ENCODE measurements at regions not wholly inside any gene's neighbourhood (a gene's known extent, or its start where the extent isn't known, plus 50 kb on each side); places are given as distances from the start of the nearest gene placed in this dataset.
"Not testable (repeated sequence)": the region's sequence is repeated elsewhere in the genome, so short reads cannot be mapped to it uniquely, and the experiment has no call there.

DNA sequence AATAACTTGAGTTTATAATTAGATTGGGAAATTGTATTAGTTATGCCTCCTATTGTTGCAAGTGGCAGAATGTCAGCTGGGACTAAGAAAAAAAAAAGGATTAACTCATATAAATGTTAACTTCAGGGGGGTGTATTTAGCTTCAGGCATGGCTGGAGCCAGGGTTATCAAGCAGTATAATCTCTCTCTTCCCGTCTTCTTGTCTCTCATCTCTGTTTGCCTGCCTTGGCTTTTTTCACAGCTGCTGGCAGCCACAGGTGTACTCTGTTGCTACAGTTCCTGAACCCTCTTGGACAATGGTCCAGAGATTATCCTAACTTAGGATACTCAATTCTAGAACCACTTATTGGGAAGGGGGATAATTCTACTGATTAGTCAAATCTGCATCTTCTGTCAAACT is 370.7 kb upstream of the MEX3C start:
- H3K27ac ChIP-seq = no peak overlapping the region
- DNase-seq (no peak), ATAC-seq (no peak)
- H3K36me3 ChIP-seq = no peaks in the 10 kb centered on the region
- intact Hi-C loops (cut with DNase I) = no loop called here
- TF ChIP-seq CTCF (IDR thresholded peaks at IDR 0.05) = no peak
- no peaks in the 10 kb centered on the region for H3K9me3 ChIP-seq
- H3K4me1 ChIP-seq = no peaks in the 10 kb centered on the region
- H3K27me3 ChIP-seq = no peaks in the 10 kb centered on the region
- H3K4me3 ChIP-seq = no peak overlapping the region

DNA sequence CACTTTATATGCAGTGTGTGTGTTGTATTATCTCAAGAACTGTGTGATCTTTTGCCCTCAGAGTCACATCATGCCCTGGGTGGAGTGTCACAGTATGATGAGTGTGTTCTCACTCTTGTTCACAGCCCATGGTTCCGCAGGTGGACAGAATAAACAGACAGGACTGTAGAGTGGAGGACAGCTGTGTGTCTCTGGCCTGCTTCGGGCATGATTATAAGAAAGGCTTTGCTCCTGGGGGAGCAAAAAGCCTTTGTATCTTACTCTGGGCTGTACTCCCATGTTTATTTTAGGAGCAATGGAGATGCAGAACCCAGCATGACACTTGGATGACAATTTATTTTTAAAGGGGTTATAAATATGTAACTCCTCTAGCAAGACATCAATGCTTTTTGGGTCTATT is 371.7 kb upstream of the MEX3C start:
- intact Hi-C loops (cut with DNase I) = no loop called here
- Histone ChIP-seq H3K4me1 (no peaks in the 10 kb centered on the region), H3K36me3 (no peaks in the 10 kb centered on the region), H3K27ac (no peak overlapping the region), H3K4me3 (no peak overlapping the region), H3K9me3 (no peaks in the 10 kb centered on the region), H3K27me3 (no peaks in the 10 kb centered on the region)
- DNase-seq (no peak), ATAC-seq (no peak)
- TF ChIP-seq CTCF (IDR thresholded peaks at IDR 0.05) = no peak

DNA sequence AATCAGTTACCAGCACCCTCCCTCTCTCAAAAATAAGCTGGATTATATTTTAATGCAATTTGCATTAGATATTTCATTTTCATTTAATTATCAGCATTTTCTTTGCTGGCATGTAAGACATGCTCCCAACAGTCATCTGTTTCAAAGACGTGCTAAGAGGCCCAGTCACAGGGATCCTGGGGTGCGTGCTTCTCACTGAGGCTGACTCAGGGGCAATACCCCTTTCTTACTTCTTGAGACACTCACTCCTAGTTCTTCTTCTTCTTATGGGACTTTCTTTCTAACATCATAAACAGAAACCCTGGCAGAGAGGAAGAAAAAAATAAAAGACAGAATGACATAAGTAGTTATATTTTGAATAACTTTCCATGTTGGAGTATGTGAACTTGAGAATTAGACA is 372.1 kb upstream of the MEX3C start:
- ATAC-seq (no peak), DNase-seq (no peak)
- TF ChIP-seq CTCF (IDR thresholded peaks at IDR 0.05) = no peak
- H3K27me3 ChIP-seq = no peaks in the 10 kb centered on the region
- no peaks in the 10 kb centered on the region for H3K4me1 ChIP-seq
- no peaks in the 10 kb centered on the region for H3K36me3 ChIP-seq
- H3K27ac ChIP-seq = no peak overlapping the region
- no peaks in the 10 kb centered on the region for H3K9me3 ChIP-seq
- intact Hi-C loops (cut with DNase I) = no loop called here
- H3K4me3 ChIP-seq = no peak overlapping the region

- intact Hi-C loops (cut with DNase I); H3K27me3 ChIP-seq; ATAC-seq; H3K4me3 ChIP-seq; H3K36me3 ChIP-seq; DNase-seq; H3K27ac ChIP-seq; H3K9me3 ChIP-seq; H3K4me1 ChIP-seq: not testable (repeated sequence)
Measured at GRCh38 chr18:51570071-51570470, 372.6 kb upstream of the MEX3C start.

GRCh38 chr18:51573886-51574285 is 376.4 kb upstream of the MEX3C start:
- not testable (repeated sequence) for H3K27ac ChIP-seq

GRCh38 chr18:51575171-51575570 is 377.7 kb upstream of the MEX3C start:
- no peak for ATAC-seq
- no peak for TF ChIP-seq CTCF (IDR thresholded peaks at IDR 0.05)

More at GRCh38 chr18:51573886-51574285, 376.4 kb upstream of the MEX3C start:
- ATAC-seq; DNase-seq; intact Hi-C loops (cut with DNase I); H3K4me3 ChIP-seq; H3K27me3 ChIP-seq; H3K4me1 ChIP-seq; H3K36me3 ChIP-seq: not testable (repeated sequence)
- peaks cover 0 to 14% of the 10 kb centered on the region in 2 donors for H3K9me3 ChIP-seq

More at GRCh38 chr18:51575171-51575570, 377.7 kb upstream of the MEX3C start:
- Histone ChIP-seq H3K27me3 (no peaks in the 10 kb centered on the region), H3K36me3 (no peaks in the 10 kb centered on the region), H3K9me3 (peaks cover 0 to 14% of the 10 kb centered on the region in 2 donors), H3K27ac (no peak overlapping the region), H3K4me1 (no peaks in the 10 kb centered on the region), H3K4me3 (no peak overlapping the region)
- DNase-seq = no peak
- intact Hi-C loops (cut with DNase I) = no loop called here
